H1 (cell line): ENCODE measurements at regions not wholly inside any gene's neighbourhood (a gene's known extent, or its start where the extent isn't known, plus 50 kb on each side); places are given as distances from the start of the nearest gene placed in this dataset.

Experiments used
- CTCF ChIA-PET: fragments of 300-600 bp; sonication (Branson Sonifier 250); formaldehyde crosslinking; loops from one replicate; lab custom pipeline; 2021; ENCODE audit not compliant: partially characterized antibody; lab: Charles Lee
- POLR2A ChIA-PET: fragments of 300-600 bp; sonication (Branson Sonifier 250); formaldehyde crosslinking; loops from one replicate; lab custom pipeline; 2021; ENCODE audit warnings: inconsistent platforms; ENCODE audit not compliant: partially characterized antibody; lab: Charles Lee
- DNase-seq, 2 experiments: peaks; one replicate each; pipeline versions ENCODE4 v3.0.0 to v3.0.0-alpha.2; 2010 to 2022; ENCODE audit warnings: low spot score in 2 of 2, low read depth in 1 of 2, mixed read lengths in 1 of 2
- FAIRE-seq: peaks from 2 replicates; lab custom pipeline; 2011; peaks lifted over from hg19 to GRCh38; lab: Jason Lieb, UNC
- H2AFZ ChIP-seq: 2 replicates; pipeline ENCODE4 v1.8.1; 2012; ENCODE audit warnings: low read length, inconsistent platforms
- H2AK5ac ChIP-seq: 2 replicates; pipeline ENCODE4 v1.6.1; 2013; ENCODE audit warnings: low read depth, low read length
- H2BK120ac ChIP-seq: replicated peaks from 2 replicates; pipeline ENCODE3; 2013; ENCODE audit warnings: low read depth, low read length, inconsistent platforms
- H2BK12ac ChIP-seq: 2 replicates; pipeline ENCODE4 v1.6.1; 2013; ENCODE audit warnings: low read depth, low read length
- H2BK15ac ChIP-seq: 2 replicates; pipeline ENCODE4 v1.6.1; 2013; ENCODE audit warnings: low read length
- H2BK20ac ChIP-seq: 2 replicates; pipeline ENCODE4 v1.6.1; 2013; ENCODE audit warnings: low read length
- H2BK5ac ChIP-seq: 2 replicates; pipeline ENCODE4 v1.6.1; 2013; ENCODE audit warnings: low read depth, low read length
- H3K14ac ChIP-seq: 2 replicates; pipeline ENCODE4 v1.6.1; 2013; ENCODE audit warnings: inconsistent platforms; ENCODE audit not compliant: insufficient read length
- H3K18ac ChIP-seq: 2 replicates; pipeline ENCODE4 v1.6.1; 2013; ENCODE audit warnings: low read length; ENCODE audit errors: extremely low read depth
- H3K23ac ChIP-seq: 2 replicates; pipeline ENCODE4 v1.6.1; 2013; ENCODE audit warnings: inconsistent platforms; ENCODE audit not compliant: insufficient read length
- H3K23me2 ChIP-seq: 2 replicates; pipeline ENCODE4 v1.6.1; 2013; ENCODE audit warnings: low read depth, low read length
- H3K27ac ChIP-seq: 2 replicates; pipeline ENCODE4 v1.6.1; 2011; ENCODE audit warnings: low read depth, low read length, inconsistent platforms
- H3K27me3 ChIP-seq, 4 experiments: replicated peaks in 1 of 4; 1 replicate in 1 of 4; 2 replicates in 3 of 4; pipeline versions ENCODE4 v1.6.1 to v1.8.1; 2011 to 2013; ENCODE audit warnings: low read length in 3 of 4, mild to moderate bottlenecking in 3 of 4, inconsistent platforms in 2 of 4, mixed read lengths in 2 of 4, moderate library complexity in 1 of 4; ENCODE audit not compliant: control insufficient read depth in 3 of 4, insufficient read depth in 3 of 4; ENCODE audit errors: extremely low read depth in 1 of 4
- H3K36me3 ChIP-seq, 4 experiments: 2 replicates each; pipeline versions ENCODE4 v1.6.1 to v1.8.1; 2011 to 2013; ENCODE audit warnings: mild to moderate bottlenecking in 4 of 4, low read length in 3 of 4, moderate library complexity in 2 of 4, control low read depth in 1 of 4, inconsistent platforms in 1 of 4; ENCODE audit not compliant: insufficient read depth in 4 of 4, control insufficient read depth in 2 of 4
- H3K4ac ChIP-seq: replicated peaks from 2 replicates; pipeline ENCODE3; 2013; ENCODE audit warnings: low read length, low read depth, mixed read lengths, inconsistent platforms; ENCODE audit not compliant: insufficient read length
- H3K4me1 ChIP-seq, 4 experiments: replicated peaks in 1 of 4; 1 replicate in 1 of 4; 2 replicates in 3 of 4; pipeline versions ENCODE4 v1.6.1 to v1.8.1; 2011 to 2013; ENCODE audit warnings: low read length in 3 of 4, inconsistent platforms in 2 of 4, mixed read lengths in 1 of 4; ENCODE audit not compliant: insufficient read depth in 4 of 4, control insufficient read depth in 3 of 4
- H3K4me2 ChIP-seq, 2 experiments: 2 replicates each; pipeline versions ENCODE4 v1.6.1 to v1.8.1; 2011 to 2013; ENCODE audit warnings: low read depth in 2 of 2, low read length in 2 of 2, control low read depth in 1 of 2, inconsistent platforms in 1 of 2, mild to moderate bottlenecking in 1 of 2; ENCODE audit not compliant: insufficient read depth in 1 of 2
- H3K4me3 ChIP-seq, 4 experiments: fragments of 200-600, 300-600 bp in 1 of 4; sonication (generic), shearing (Covaris generic), sonication (Bioruptor Twin) in 1 of 4; 2 replicates each; pipeline versions ENCODE4 v1.5.1 to v1.8.1; 2011 to 2016; ENCODE audit warnings: low read length in 4 of 4, low read depth in 3 of 4, control low read depth in 2 of 4, inconsistent platforms in 2 of 4, mild to moderate bottlenecking in 2 of 4, mixed read lengths in 1 of 4, moderate library complexity in 1 of 4; ENCODE audit not compliant: insufficient read depth in 2 of 4; ENCODE audit errors: extremely low read depth in 1 of 4
- H3K56ac ChIP-seq: replicated peaks from 2 replicates; pipeline ENCODE3; 2013; ENCODE audit warnings: low read depth, mild to moderate bottlenecking, mixed read lengths, low read length, inconsistent platforms; ENCODE audit not compliant: insufficient read length
- H3K79me1 ChIP-seq: 2 replicates; pipeline ENCODE4 v1.6.1; 2013; ENCODE audit warnings: low read depth, low read length, control low read depth
- H3K79me2 ChIP-seq, 2 experiments: 2 replicates each; pipeline versions ENCODE4 v1.6.1 to v1.8.1; 2012 to 2013; ENCODE audit warnings: low read length in 2 of 2, mild to moderate bottlenecking in 2 of 2, inconsistent platforms in 1 of 2; ENCODE audit not compliant: insufficient read depth in 2 of 2, control insufficient read depth in 1 of 2
- H3K9ac ChIP-seq, 4 experiments: replicated peaks in 1 of 4; 1 replicate in 1 of 4; 2 replicates in 3 of 4; pipeline versions ENCODE4 v1.6.1 to v1.8.1; 2011 to 2013; ENCODE audit warnings: low read depth in 3 of 4, low read length in 3 of 4, control low read depth in 2 of 4, mild to moderate bottlenecking in 2 of 4, moderate library complexity in 2 of 4, inconsistent platforms in 1 of 4; ENCODE audit errors: extremely low read depth in 1 of 4
- H3K9me3 ChIP-seq, 2 experiments: 2 replicates each; pipeline versions ENCODE4 v1.6.1 to v1.8.1; 2012 to 2013; ENCODE audit warnings: mild to moderate bottlenecking in 2 of 2, moderate library complexity in 2 of 2, control low read depth in 1 of 2, inconsistent platforms in 1 of 2, low read depth in 1 of 2, low read length in 1 of 2, mixed read lengths in 1 of 2; ENCODE audit not compliant: insufficient read depth in 2 of 2
- H4K20me1 ChIP-seq, 2 experiments: replicated peaks in 1 of 2; 2 replicates each; pipeline versions ENCODE3 to v1.8.1; 2011 to 2013; ENCODE audit warnings: inconsistent platforms in 2 of 2, low read length in 2 of 2, mild to moderate bottlenecking in 1 of 2; ENCODE audit not compliant: insufficient read depth in 2 of 2, control insufficient read depth in 1 of 2
- H4K5ac ChIP-seq: 2 replicates; pipeline ENCODE4 v1.6.1; 2013; ENCODE audit warnings: low read length, low read depth, mixed read lengths, inconsistent platforms; ENCODE audit not compliant: insufficient read length
- H4K8ac ChIP-seq: 2 replicates; pipeline ENCODE4 v1.8.0; 2013; ENCODE audit warnings: mild to moderate bottlenecking, moderate library complexity, low read length, inconsistent platforms; ENCODE audit not compliant: insufficient read depth; ENCODE audit errors: extremely low read depth
- H4K91ac ChIP-seq: replicated peaks from 2 replicates; pipeline ENCODE3; 2013; ENCODE audit warnings: low read length, mixed read lengths, inconsistent platforms; ENCODE audit not compliant: insufficient read length
- KDM5A ChIP-seq: fragments of 200-600 bp; IDR thresholded peaks from 2 replicates; pipeline ENCODE4 v1.7.1; 2012; ENCODE audit warnings: mild to moderate bottlenecking, low read length, inconsistent platforms, mixed read lengths
- WGBS, 2 experiments: shearing (Covaris generic) in 1 of 2; methylation state at CpG; one replicate each; pipeline versions ENCODE4 v1.1.6 to v1.1.7; 2013 to 2015; ENCODE audit warnings: low lambda C conversion rate in 2 of 2, mixed read lengths in 2 of 2, inconsistent platforms in 1 of 2, low coverage in 1 of 2, missing lambda C conversion rate in 1 of 2; ENCODE audit not compliant: insufficient replicate concordance in 2 of 2, insufficient coverage in 1 of 2, insufficient read length in 1 of 2; ENCODE audit errors: extremely low coverage in 1 of 2, missing lambda C conversion rate in 1 of 2; 5-methylcytosine and 5-hydroxymethylcytosine counted together
- TF ChIP-seq, protein P1 (sequence below), 3 experiments: IDR thresholded peaks; 1 replicate in 2 of 3; 2 replicates in 1 of 3; pipeline versions ENCODE4 v1.5.1 to v1.6.1; 2011; ENCODE audit warnings: low read length in 3 of 3, mild to moderate bottlenecking in 3 of 3, inconsistent platforms in 2 of 3, low read depth in 1 of 3, moderate library complexity in 1 of 3; ENCODE audit not compliant: insufficient read depth in 1 of 3; ENCODE audit errors: control extremely low read depth in 1 of 3

DNA sequence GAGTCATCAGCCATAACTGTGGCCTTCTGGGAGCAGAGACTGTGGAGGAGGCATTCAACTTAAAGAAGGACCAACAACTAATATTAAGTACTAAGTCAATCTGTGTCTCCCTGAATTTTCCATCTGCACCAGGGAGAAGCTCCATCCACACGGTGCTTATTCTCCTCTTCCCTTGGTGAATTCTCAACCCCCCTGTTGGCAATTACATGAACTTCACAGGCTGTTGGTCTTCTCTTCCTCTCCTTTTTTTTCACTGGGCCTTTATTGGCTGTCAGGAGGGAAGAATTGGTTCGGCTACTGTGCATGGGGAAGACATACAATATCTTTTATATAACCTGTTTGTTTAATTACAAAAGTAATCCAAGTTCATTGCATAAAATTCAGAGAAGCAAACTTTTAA lies 152.8 kb upstream of the IRX6 start:
- CTCF ChIA-PET, result interaction anchor here (0.6 to 1.6 kb wide), 15 partner anchors 10 to 153 kb away, joined by 3 to 5 read pairs (median 3); partner anchors contain the start of gene IRX6
- Histone ChIP-seq H2BK120ac (no peak overlapping the region), H2BK20ac (no peak overlapping the region), H3K9me3 (no peaks in the 10 kb centered on the region), H3K23ac (no peak overlapping the region), H3K14ac (no peak overlapping the region), H2AFZ (no peak overlapping the region), H2BK5ac (no peak overlapping the region), H3K4me1 (peaks cover 0 to 2% (median 0%) of the 10 kb centered on the region in 4 experiments; a peak in 1 of 7 replicates), H4K5ac (no peak overlapping the region), H3K18ac (no peak overlapping the region), H2BK12ac (no peak overlapping the region), H3K9ac (no peak overlapping the region), H3K23me2 (no peaks in the 10 kb centered on the region; the same call in 1 of the 2 replicates), H2AK5ac (no peak overlapping the region), H3K27ac (no peak overlapping the region), H3K56ac (no peak overlapping the region), H3K79me1 (no peaks in the 10 kb centered on the region), H3K4ac (no peak overlapping the region), H2BK15ac (no peak overlapping the region), H3K27me3 (no peaks in the 10 kb centered on the region), H3K36me3 (no peaks in the 10 kb centered on the region), H4K91ac (no peak overlapping the region), H3K4me2 (no peak overlapping the region), H4K8ac (no peak overlapping the region), H3K4me3 (no peak overlapping the region), H3K79me2 (no peaks in the 10 kb centered on the region), H4K20me1 (no peaks in the 10 kb centered on the region)
- WGBS, 2 experiments, result 79% methylated on average over 2 of the region's 2 CpGs; no CpG with 5 or more reads in 1 of the 2 experiments
- FAIRE-seq, result no peak
- DNase-seq, result no peak
- POLR2A ChIA-PET, result no interaction called here
- no peak for TF ChIP-seq KDM5A
- TF ChIP-seq, protein P1, sequence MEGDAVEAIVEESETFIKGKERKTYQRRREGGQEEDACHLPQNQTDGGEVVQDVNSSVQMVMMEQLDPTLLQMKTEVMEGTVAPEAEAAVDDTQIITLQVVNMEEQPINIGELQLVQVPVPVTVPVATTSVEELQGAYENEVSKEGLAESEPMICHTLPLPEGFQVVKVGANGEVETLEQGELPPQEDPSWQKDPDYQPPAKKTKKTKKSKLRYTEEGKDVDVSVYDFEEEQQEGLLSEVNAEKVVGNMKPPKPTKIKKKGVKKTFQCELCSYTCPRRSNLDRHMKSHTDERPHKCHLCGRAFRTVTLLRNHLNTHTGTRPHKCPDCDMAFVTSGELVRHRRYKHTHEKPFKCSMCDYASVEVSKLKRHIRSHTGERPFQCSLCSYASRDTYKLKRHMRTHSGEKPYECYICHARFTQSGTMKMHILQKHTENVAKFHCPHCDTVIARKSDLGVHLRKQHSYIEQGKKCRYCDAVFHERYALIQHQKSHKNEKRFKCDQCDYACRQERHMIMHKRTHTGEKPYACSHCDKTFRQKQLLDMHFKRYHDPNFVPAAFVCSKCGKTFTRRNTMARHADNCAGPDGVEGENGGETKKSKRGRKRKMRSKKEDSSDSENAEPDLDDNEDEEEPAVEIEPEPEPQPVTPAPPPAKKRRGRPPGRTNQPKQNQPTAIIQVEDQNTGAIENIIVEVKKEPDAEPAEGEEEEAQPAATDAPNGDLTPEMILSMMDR (IDR thresholded peaks at IDR 0.05; ENCODE audit: control extremely low read depth in 1 of 3, insufficient read depth in 1 of 3, low read depth in 1 of 3, low read length in 3 of 3), result peak in 1 of 3 experiments; percentile 24; a peak in 1 of 4 replicates
